C4-2B (cell line): ENCODE measurements at regions not wholly inside any gene's neighbourhood (a gene's known extent, or its start where the extent isn't known, plus 50 kb on each side); places are given as distances from the start of the nearest gene placed in this dataset.

ENCODE experiments used
- CTCF ChIP-seq: fragments of 450-650 bp; conservative IDR thresholded peaks from 2 replicates; pipeline ENCODE4 v1.5.1; 2017; ENCODE audit warnings: mild to moderate bottlenecking
- ZFX ChIP-seq: fragments of 450-650 bp; IDR thresholded peaks from 2 replicates; pipeline ENCODE4 v1.6.1; 2017

DNA sequence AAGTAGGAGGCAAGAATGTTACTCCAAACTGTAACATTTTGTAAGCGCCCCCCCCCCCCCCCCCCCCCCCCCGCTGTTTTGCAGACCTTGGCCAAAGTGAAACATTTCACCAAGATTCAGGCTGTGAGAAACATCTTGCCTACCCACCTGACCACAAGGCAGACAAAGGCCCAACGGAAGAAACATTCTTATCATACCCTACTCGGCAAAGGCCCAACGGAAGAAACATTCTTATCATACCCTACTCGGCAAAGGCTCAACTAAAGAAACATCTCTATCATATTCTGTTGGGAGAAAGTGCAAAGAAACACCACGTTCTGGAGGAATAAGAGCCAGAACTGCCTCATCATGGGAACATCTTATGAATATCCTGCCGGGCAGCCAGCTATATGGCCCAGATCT, 117.1 kb downstream of the JRKL start:
- TF ChIP-seq CTCF (no peak), ZFX (no peak)
